ENCODE measurements at regions not wholly inside any gene's neighbourhood (a gene's known extent, or its start where the extent isn't known, plus 50 kb on each side); places are given as distances from the start of the nearest gene placed in this dataset.

- Histone ChIP-seq H3K4me3 (no peak overlapping the region), H3K36me3 (no peaks in the 10 kb centered on the region), H3K27me3 (replicated peaks; ENCODE audit: insufficient read depth) (peaks cover 6% of the 10 kb centered on the region), H3K4me1 (replicated peaks) (no peaks in the 10 kb centered on the region), H3K27ac (no peak overlapping the region), H3K9me3 (no peaks in the 10 kb centered on the region)
- no peak for DNase-seq (ENCODE audit: low spot score)
- TF ChIP-seq POLR2A (IDR thresholded peaks at IDR 0.05), result no peak
- no peak for TF ChIP-seq POLR2AphosphoS5 (IDR thresholded peaks at IDR 0.05)
- TF ChIP-seq CTCF (IDR thresholded peaks at IDR 0.05), result no peak
- 82% methylated on average over 6 of the region's 6 CpGs for WGBS
- intact Hi-C loops (cut with DNase I), result no loop called here
Measured at GRCh38 chr17:79292501-79292900, 217.9 kb downstream of the ENGASE start.

GRCh38 chr17:79291391-79291790 lies 216.8 kb downstream of the ENGASE start:
- no peak overlapping the region for H3K4me3 ChIP-seq
- peaks cover 6% of the 10 kb centered on the region for H3K27me3 ChIP-seq (replicated peaks; ENCODE audit: insufficient read depth)
- H3K36me3 ChIP-seq, result no peaks in the 10 kb centered on the region
- DNase-seq (ENCODE audit: low spot score), result no peak
- H3K27ac ChIP-seq, result no peak overlapping the region
- intact Hi-C loops (cut with DNase I), result no loop called here
- TF ChIP-seq POLR2A (IDR thresholded peaks at IDR 0.05) (no peak), POLR2AphosphoS5 (IDR thresholded peaks at IDR 0.05) (no peak), CTCF (IDR thresholded peaks at IDR 0.05) (no peak)
- 48% methylated on average over 3 of the region's 3 CpGs for WGBS
- no peaks in the 10 kb centered on the region for H3K4me1 ChIP-seq (replicated peaks)
- H3K9me3 ChIP-seq, result no peaks in the 10 kb centered on the region

GRCh38 chr17:79290726-79291125 lies 216.1 kb downstream of the ENGASE start:
- no peak for DNase-seq (ENCODE audit: low spot score)
- Histone ChIP-seq H3K27ac (no peak overlapping the region), H3K4me1 (replicated peaks) (no peaks in the 10 kb centered on the region), H3K27me3 (replicated peaks; ENCODE audit: insufficient read depth) (peaks cover 6% of the 10 kb centered on the region), H3K4me3 (no peak overlapping the region), H3K36me3 (no peaks in the 10 kb centered on the region), H3K9me3 (no peaks in the 10 kb centered on the region)
- TF ChIP-seq POLR2AphosphoS5 (IDR thresholded peaks at IDR 0.05), result no peak
- no peak for TF ChIP-seq POLR2A (IDR thresholded peaks at IDR 0.05)
- no peak for TF ChIP-seq CTCF (IDR thresholded peaks at IDR 0.05)
- 79% methylated on average over 4 of the region's 4 CpGs for WGBS
- intact Hi-C loops (cut with DNase I), result no loop called here

- WGBS, result 77% methylated on average over 9 of the region's 9 CpGs
- no peak for TF ChIP-seq POLR2A (IDR thresholded peaks at IDR 0.05)
- H3K36me3 ChIP-seq, result no peaks in the 10 kb centered on the region
- H3K27me3 ChIP-seq (replicated peaks; ENCODE audit: insufficient read depth), result peaks cover 6% of the 10 kb centered on the region
- no peak overlapping the region for H3K4me3 ChIP-seq
- no peak overlapping the region for H3K27ac ChIP-seq
- DNase-seq (ENCODE audit: low spot score), result no peak
- intact Hi-C loops (cut with DNase I), result no loop called here
- no peaks in the 10 kb centered on the region for H3K4me1 ChIP-seq (replicated peaks)
- no peaks in the 10 kb centered on the region for H3K9me3 ChIP-seq
Measured at GRCh38 chr17:79288950-79289349, 214.3 kb downstream of the ENGASE start.

GRCh38 chr17:79286440-79286839 lies 211.8 kb downstream of the ENGASE start:
- TF ChIP-seq POLR2A (IDR thresholded peaks at IDR 0.05), result no peak
- no peak for TF ChIP-seq CTCF (IDR thresholded peaks at IDR 0.05)
- TF ChIP-seq POLR2AphosphoS5 (IDR thresholded peaks at IDR 0.05), result no peak
- no peaks in the 10 kb centered on the region for H3K9me3 ChIP-seq
- intact Hi-C loops (cut with DNase I), result no loop called here
- no peak overlapping the region for H3K27ac ChIP-seq
- no peaks in the 10 kb centered on the region for H3K36me3 ChIP-seq
- 35% methylated on average over 10 of the region's 10 CpGs for WGBS
- H3K4me3 ChIP-seq, result no peak overlapping the region
- no peak for DNase-seq (ENCODE audit: low spot score)
- peaks cover 6% of the 10 kb centered on the region for H3K27me3 ChIP-seq (replicated peaks; ENCODE audit: insufficient read depth)
- H3K4me1 ChIP-seq (replicated peaks), result no peaks in the 10 kb centered on the region

Data from prostate gland (tissue), 2 donors.